ENCODE measurements at regions not wholly inside any gene's neighbourhood (a gene's known extent, or its start where the extent isn't known, plus 50 kb on each side); places are given as distances from the start of the nearest gene placed in this dataset.
A peak's percentile ranks its signal among the peaks of the same experiment; 100 is the strongest.

GRCh38 chrX:143165778-143166177 lies 140.1 kb downstream of the SPANXN4 start:
- no peak for DNase-seq

- no peak for DNase-seq
Observed at GRCh38 chrX:143139681-143140080, 114.0 kb downstream of the SPANXN4 start.

GRCh38 chrX:143121477-143121876 lies 95.7 kb downstream of the SPANXN4 start:
- peak; percentile 72 for DNase-seq

- no peak for DNase-seq
Observed at GRCh38 chrX:143115466-143115865, 89.7 kb downstream of the SPANXN4 start.

- no peak for DNase-seq
Observed at GRCh38 chrX:143095816-143096215, 70.1 kb downstream of the SPANXN4 start.

- no peak for DNase-seq
Observed at GRCh38 chrX:143095321-143095720, 69.6 kb downstream of the SPANXN4 start.

- DNase-seq: no peak
Observed at GRCh38 chrX:143094417-143095023, 68.8 kb downstream of the SPANXN4 start.
